Astrocyte of the hippocampus (primary cell): ENCODE measurements at regions not wholly inside any gene's neighbourhood (a gene's known extent, or its start where the extent isn't known, plus 50 kb on each side); places are given as distances from the start of the nearest gene placed in this dataset.
"Not testable (repeated sequence)": the region's sequence is repeated elsewhere in the genome, so short reads cannot be mapped to it uniquely, and the experiment has no call there.

ENCODE experiments used
- DNase-seq: peaks from one replicate; pipeline ENCODE4 v3.0.0; 2011; ENCODE audit warnings: low read depth, low spot score

- DNase-seq: no peak
These were observed 364.5 kb upstream of the CITED2 start for GRCh38 chr6:139738801-139739455.

GRCh38 chr6:139736325-139736906 lies 362.0 kb upstream of the CITED2 start:
- no peak for DNase-seq

- peak; percentile 54 for DNase-seq
These were observed 358.0 kb upstream of the CITED2 start for GRCh38 chr6:139732451-139732850.

GRCh38 chr6:139730340-139730974 lies 356.0 kb upstream of the CITED2 start:
- no peak for DNase-seq

- DNase-seq: no peak
These were observed 354.5 kb upstream of the CITED2 start for GRCh38 chr6:139728876-139729427.

- DNase-seq: not testable (repeated sequence)
These were observed 351.8 kb upstream of the CITED2 start for GRCh38 chr6:139726272-139726671.

GRCh38 chr6:139722530-139722929 lies 348.1 kb upstream of the CITED2 start:
- DNase-seq: no peak

GRCh38 chr6:139721954-139722353 lies 347.5 kb upstream of the CITED2 start:
- no peak for DNase-seq

GRCh38 chr6:139713900-139714506 lies 339.6 kb upstream of the CITED2 start:
- peak; percentile 7 for DNase-seq

GRCh38 chr6:139713424-139713823 lies 339.0 kb upstream of the CITED2 start:
- no peak for DNase-seq

- DNase-seq: no peak
These were observed 338.4 kb upstream of the CITED2 start for GRCh38 chr6:139712830-139713229.

GRCh38 chr6:139711804-139712585 lies 337.5 kb upstream of the CITED2 start:
- peak; percentile 9 for DNase-seq

GRCh38 chr6:139710556-139710955 lies 336.1 kb upstream of the CITED2 start:
- no peak for DNase-seq

- peak; percentile 92 for DNase-seq
These were observed 334.1 kb upstream of the CITED2 start for GRCh38 chr6:139708337-139709199.

GRCh38 chr6:139706912-139707311 lies 332.5 kb upstream of the CITED2 start:
- no peak for DNase-seq

GRCh38 chr6:139705284-139705683 lies 330.8 kb upstream of the CITED2 start:
- DNase-seq: no peak

GRCh38 chr6:139703780-139704179 lies 329.3 kb upstream of the CITED2 start:
- DNase-seq: no peak

- DNase-seq: no peak
These were observed 328.3 kb upstream of the CITED2 start for GRCh38 chr6:139702706-139703105.

GRCh38 chr6:139701695-139702094 lies 327.2 kb upstream of the CITED2 start:
- DNase-seq: no peak

- no peak for DNase-seq
These were observed 326.6 kb upstream of the CITED2 start for GRCh38 chr6:139701003-139701402.

GRCh38 chr6:139699911-139700310 lies 325.5 kb upstream of the CITED2 start:
- DNase-seq: no peak
